Kidney capillary endothelial cell (primary cell): ENCODE measurements at regions not wholly inside any gene's neighbourhood (a gene's known extent, or its start where the extent isn't known, plus 50 kb on each side); places are given as distances from the start of the nearest gene placed in this dataset.
"Not testable (repeated sequence)": the region's sequence is repeated elsewhere in the genome, so short reads cannot be mapped to it uniquely, and the experiment has no call there.

Source experiments
- DNase-seq: peaks from one replicate; pipeline ENCODE4 v3.0.0-alpha.2; 2018; ENCODE audit warnings: low spot score

GRCh38 chr4:145295547-145295946, 115.2 kb upstream of the OTUD4 start:
- no peak for DNase-seq

GRCh38 chr4:145295122-145295521, 114.7 kb upstream of the OTUD4 start:
- DNase-seq = no peak

GRCh38 chr4:145293658-145294057, 113.3 kb upstream of the OTUD4 start:
- no peak for DNase-seq

DNA sequence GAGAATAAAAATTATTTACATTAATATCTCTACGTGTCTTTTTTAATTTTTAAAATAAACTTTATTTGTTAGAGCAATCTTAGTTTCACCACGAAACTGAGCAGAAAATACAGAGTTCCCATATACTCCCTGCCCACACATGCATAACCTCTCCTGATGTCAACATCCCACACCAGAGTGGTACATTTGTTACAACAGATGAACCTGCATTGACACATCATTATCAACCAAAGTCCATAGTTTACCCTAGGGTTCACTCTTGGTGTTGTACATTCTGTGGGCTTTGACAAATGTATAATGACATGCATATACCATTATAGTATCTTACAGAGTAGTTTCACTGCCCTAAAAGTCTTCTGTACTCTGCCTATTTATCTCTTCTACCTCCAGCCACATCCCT, 110.6 kb upstream of the OTUD4 start:
- no peak for DNase-seq

GRCh38 chr4:145289403-145290076, 109.2 kb upstream of the OTUD4 start:
- DNase-seq = peak; percentile 42

GRCh38 chr4:145287351-145287750, 107.0 kb upstream of the OTUD4 start:
- DNase-seq = no peak

DNA sequence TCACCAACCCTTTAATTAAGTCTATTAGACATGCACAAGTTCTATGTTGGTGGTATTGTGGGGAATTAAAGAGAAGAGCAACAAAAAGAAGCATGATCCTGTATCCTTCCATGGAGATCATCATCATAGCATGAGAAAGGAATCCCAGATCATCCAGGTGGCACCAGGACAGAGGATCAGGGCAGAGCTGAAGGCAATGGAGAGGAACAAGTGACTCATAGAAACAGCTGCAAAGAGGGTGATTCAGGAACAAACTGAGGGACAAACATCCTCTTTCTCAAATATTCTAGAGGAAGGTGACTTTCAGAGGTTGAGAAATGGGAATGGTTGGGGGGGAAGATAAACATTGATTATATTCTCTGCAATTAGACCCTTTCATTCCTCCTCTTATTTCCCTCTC, 105.5 kb upstream of the OTUD4 start:
- DNase-seq = peak; percentile 77

GRCh38 chr4:145283909-145284308, 103.5 kb upstream of the OTUD4 start:
- peak; percentile 60 for DNase-seq

DNA sequence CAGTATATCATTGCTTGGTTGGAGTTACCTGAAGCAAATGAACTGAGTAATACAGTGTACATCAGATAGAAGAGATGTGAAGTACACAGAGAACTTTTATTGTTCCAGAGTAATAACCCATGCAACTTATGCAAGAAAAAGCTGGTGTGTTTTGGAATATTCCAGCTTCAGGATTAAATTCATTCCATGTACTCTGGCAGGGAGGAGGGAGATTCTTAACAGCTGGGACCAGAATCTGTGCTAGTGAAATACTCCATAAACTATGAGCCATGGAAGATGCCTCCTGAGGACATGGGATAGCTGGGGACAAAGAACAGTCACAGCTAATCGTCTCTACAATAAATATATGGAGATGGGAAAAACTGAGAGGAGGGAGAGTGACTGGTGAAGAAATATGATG, 101.6 kb upstream of the OTUD4 start:
- DNase-seq = no peak

- no peak for DNase-seq
Observed at GRCh38 chr4:145281224-145281623, 100.8 kb upstream of the OTUD4 start.

DNA sequence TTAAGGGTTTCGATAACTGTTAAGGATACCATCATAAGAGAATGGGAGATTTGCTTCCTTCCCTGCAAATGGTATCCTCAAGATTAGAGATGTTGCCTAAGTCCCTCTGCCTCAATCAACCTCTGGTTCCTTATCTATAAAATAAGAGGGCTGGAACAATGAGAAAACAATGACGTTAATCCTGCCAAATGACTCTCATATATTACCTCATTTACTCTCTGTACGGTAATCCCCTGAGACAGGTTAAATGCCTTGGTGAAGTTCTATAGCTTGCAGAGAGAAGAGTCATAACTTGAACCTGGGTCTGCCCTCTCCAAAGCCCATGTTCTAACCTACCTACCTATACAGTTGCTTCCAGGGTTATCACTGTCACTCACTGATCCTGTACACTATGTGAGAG, 100.2 kb upstream of the OTUD4 start:
- DNase-seq = no peak

DNA sequence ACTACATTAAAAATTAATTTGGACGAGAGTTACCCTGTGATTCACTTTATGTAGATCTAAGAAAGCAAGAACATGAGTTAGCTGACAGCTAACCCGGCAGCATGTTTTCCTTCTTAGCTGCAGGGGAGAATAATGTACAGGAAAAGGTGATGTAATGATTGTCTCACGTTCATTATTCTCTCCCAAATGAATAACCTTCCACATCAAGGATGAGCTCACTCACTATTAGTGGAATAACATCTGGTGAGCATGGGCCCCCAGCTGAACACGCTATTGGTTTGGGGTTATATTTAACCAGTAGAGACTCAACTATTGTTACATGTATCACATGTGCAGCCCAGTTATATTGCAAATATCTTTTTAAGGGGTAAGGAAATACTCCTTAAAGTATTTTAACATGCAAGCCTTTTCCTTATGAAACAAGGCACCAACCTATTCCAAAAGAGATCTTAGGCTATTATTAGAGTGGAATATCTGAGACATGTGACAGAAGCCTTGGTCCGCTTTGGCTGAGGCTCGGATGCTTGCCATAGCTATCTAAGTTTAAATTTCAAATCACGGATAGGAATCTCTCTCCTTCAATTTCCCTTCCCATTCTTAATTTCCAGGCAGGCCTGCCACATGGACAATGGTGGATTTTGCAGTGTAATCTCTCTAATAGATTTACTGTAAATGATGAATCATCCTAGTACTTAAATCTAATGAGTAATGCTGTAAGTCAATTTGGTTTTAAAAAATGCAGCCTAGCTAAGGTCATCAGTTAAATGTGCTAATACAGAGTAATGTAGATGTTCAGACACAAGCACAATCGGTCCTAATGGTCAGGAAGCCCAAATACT, 99.0 kb upstream of the OTUD4 start:
- DNase-seq = peak; percentile 88

DNA sequence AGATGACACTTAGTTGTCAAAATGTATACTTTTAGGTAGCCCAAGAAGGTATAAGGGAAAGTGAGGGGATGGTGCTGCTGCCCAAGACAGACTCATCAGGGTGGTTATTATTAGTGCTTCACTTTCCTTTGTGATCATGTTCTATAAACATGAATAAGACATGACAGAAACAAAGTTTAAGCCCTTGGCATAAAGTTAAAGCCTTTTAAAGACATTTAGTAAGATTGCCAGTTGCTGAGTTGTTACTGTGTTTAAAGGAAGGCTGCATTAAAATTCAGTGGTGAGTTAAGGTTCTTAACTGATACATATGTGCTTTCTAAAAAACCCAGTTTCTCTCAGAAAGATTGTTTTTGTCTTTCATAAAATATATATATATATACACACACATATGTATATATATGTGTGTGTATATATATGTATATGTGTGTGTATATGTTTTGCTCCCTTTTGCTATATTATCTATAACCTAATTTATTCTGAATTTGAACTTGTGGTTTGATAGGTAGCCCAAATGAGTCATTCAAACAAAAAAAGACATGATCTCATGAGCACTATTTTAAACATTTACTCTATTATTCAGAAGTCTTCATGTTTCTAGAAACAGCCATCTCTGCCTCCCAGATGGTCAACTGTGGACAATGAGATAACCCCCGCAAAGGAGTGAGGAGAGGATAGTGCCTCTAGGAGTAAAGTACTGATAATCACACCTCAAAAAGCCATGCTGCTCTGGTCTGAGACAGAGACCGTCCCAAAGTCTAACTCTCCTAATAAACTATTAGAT, 98.1 kb upstream of the OTUD4 start:
- DNase-seq = peak; percentile 47

DNA sequence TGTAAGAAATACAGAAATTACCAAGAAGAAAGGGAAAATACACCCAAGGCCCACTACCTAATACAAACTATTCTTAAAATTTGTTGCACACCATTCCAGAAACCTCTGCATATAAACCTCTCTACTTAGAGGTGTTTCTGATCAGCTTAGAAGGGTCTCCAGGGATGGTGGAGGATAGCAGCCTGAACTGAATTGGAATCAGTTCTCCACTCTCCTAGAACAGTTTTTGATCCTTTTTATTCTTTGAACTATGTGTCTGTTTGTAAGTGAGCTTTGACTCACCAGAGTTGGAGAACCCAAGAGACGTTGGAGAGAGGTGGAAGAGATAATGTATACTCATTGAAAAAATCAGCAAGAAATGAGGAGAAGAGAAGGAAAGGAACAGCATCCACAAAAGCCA, 96.6 kb upstream of the OTUD4 start:
- no peak for DNase-seq

DNA sequence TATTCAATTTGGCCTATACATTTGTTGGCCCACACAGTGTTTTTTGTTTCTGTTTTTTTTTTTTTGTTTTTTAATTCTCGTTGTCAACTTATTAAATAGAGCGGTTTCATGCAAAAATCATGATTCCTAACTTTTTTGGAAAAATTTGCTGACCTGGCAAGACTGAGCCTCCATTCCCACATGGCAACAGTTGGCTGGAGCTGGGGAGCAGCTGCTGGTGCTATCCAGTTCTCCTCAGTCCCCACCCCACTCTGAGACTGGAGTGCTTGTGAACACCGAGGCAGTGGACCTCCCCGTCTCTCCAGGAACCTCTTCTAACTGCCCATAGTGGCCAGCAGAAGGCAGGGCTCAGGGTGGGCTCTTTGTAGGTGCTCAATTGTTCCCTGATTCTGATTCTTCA, 95.7 kb upstream of the OTUD4 start:
- no peak for DNase-seq

DNA sequence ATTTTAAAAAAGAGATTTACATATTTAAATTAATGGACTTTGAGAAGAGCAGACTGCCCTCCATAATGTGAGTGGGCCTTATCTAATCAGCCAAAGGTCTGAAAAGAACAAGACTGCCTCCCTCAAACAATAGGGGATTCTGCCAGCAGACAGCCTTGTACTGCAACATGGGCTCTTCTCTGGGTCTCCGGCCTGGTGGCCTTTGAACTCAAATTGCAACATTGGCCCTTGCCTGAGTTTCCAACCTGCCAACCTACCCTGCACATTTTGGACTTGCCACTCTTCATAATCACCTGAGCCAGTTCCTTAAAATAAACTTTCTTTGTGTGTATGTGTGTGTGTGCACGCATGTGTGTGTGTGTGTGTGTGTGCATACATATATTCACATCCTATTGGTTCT, 90.8 kb upstream of the OTUD4 start:
- no peak for DNase-seq

DNA sequence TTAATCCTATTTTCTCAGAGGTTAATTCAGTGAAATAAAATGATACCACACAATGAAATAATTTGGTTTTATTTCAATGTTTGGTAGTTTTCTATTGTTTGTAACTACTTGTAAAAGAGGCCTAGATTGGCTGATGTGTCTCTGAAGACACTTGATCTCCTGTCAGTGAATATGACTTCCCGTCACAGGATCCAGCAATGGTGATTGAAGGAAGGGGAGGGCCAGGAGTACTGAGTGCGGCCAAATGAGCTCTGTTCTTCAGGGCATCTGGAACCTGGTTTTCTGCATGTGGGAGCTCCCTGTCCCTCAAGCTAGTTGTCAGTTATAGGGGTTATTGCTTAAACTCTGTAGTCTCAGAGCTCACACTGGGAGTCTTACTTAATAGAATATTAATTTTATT, 86.5 kb upstream of the OTUD4 start:
- no peak for DNase-seq

- no peak for DNase-seq
Observed at GRCh38 chr4:145260091-145260490, 79.7 kb upstream of the OTUD4 start.

DNA sequence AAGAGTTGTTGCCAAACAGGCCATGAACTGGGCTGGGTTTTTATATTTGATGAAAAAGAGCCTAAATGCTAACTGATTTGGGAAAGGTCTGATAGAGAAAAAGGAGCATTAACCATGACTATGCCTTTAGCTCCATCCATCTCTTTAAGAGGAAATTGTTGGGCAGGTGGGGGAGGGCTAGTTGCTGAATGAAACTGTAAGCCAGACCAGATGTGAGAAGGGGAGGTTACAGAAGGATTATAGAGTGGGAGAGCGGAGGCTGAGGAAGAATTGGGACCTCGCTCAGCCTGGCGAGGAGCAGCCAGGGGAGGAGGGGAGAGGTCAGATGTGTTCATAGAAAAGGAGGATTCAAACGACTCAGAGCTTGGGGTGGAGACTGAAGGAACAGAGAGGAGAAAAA, 74.9 kb upstream of the OTUD4 start:
- not testable (repeated sequence) for DNase-seq

- DNase-seq = no peak
Observed at GRCh38 chr4:145252190-145252589, 71.8 kb upstream of the OTUD4 start.

GRCh38 chr4:145251391-145251790, 71.0 kb upstream of the OTUD4 start:
- no peak for DNase-seq

DNA sequence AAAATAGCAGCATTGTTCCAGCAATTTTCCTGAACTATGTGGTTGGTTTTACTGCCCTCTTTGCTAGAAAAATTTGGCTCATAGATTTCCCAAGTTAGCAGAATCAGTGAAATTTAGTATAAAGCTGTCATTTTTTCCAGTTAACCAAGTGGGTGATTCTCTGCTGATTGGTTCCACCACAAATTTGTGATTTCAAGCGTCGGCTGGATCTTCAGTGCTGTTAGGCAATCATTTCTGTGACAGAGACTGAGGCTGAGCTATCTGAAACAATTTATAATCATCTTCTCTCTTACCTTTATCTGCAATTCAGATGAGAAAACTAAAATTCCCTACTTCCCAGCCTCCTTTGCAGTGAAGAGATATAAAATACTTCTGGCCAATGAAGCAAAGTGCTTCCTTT, 68.6 kb upstream of the OTUD4 start:
- no peak for DNase-seq

- no peak for DNase-seq
Observed at GRCh38 chr4:145248502-145248901, 68.1 kb upstream of the OTUD4 start.
